SJSA1 (cell line): ENCODE measurements at regions not wholly inside any gene's neighbourhood (a gene's known extent, or its start where the extent isn't known, plus 50 kb on each side); places are given as distances from the start of the nearest gene placed in this dataset.

Source experiments
- DNase-seq, 2 experiments: peaks; one replicate each; pipeline ENCODE4 v3.0.0-alpha.2; 2015 to 2020; ENCODE audit warnings: low spot score in 2 of 2, low read depth in 1 of 2
- H3K27ac ChIP-seq: fragments of 250-450 bp; sonication (Bioruptor Pico); 2 replicates; pipeline ENCODE4 v1.5.1; 2020; ENCODE audit warnings: mild to moderate bottlenecking, moderate library complexity
- H3K27me3 ChIP-seq: fragments of 250-450 bp; sonication (Bioruptor Pico); replicated peaks from 2 replicates; pipeline ENCODE4 v1.5.1; 2020; ENCODE audit warnings: mild to moderate bottlenecking, moderate library complexity
- H3K36me3 ChIP-seq: fragments of 250-450 bp; sonication (Bioruptor Pico); 2 replicates; pipeline ENCODE4 v1.5.1; 2020; ENCODE audit warnings: mild to moderate bottlenecking
- H3K4me1 ChIP-seq: fragments of 250-450 bp; sonication (Bioruptor Pico); replicated peaks from 2 replicates; pipeline ENCODE4 v1.6.1; 2021; ENCODE audit warnings: mild to moderate bottlenecking
- H3K4me3 ChIP-seq: fragments of 250-450 bp; sonication (Bioruptor Pico); 2 replicates; pipeline ENCODE4 v1.5.1; 2020; ENCODE audit warnings: mild to moderate bottlenecking
- H3K9me3 ChIP-seq: fragments of 250-450 bp; sonication (Bioruptor Pico); replicated peaks from 2 replicates; pipeline ENCODE4 v1.5.1; 2020; ENCODE audit warnings: mild to moderate bottlenecking

GRCh38 chr15:81859737-81860516 is 185.9 kb downstream of the MEX3B start:
- H3K9me3 ChIP-seq: no peaks in the 10 kb centered on the region
- H3K36me3 ChIP-seq: no peaks in the 10 kb centered on the region
- H3K4me1 ChIP-seq: no peaks in the 10 kb centered on the region
- no peaks in the 10 kb centered on the region for H3K27me3 ChIP-seq
- no peak for DNase-seq
- no peak overlapping the region for H3K27ac ChIP-seq
- H3K4me3 ChIP-seq: no peak overlapping the region

- no peaks in the 10 kb centered on the region for H3K27me3 ChIP-seq
- H3K27ac ChIP-seq: no peak overlapping the region
- H3K4me1 ChIP-seq: no peaks in the 10 kb centered on the region
- H3K9me3 ChIP-seq: no peaks in the 10 kb centered on the region
- no peak overlapping the region for H3K4me3 ChIP-seq
- no peak for DNase-seq
- no peaks in the 10 kb centered on the region for H3K36me3 ChIP-seq
Measured at GRCh38 chr15:81858586-81858985, 187.2 kb downstream of the MEX3B start.

DNA sequence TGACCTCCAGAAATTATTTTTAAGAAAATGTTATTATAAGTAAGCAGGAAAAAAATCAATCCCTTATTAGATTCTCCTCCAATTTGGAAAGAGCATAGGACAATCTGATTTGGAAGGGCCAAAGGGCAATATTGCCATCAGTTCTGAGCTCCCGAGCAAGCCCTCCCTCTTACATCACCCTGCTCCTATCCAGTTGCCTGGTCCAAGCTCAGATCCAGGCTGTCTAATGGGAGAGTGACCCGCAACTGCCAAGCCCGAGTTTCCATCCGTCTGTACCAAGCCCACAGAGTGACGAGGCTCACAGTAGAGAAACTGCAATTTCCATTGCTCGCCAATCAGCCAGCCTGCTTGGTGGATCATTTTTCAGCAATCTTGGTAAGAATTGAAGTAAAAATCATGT is 187.7 kb downstream of the MEX3B start:
- Histone ChIP-seq H3K36me3 (no peaks in the 10 kb centered on the region), H3K4me1 (no peaks in the 10 kb centered on the region), H3K9me3 (no peaks in the 10 kb centered on the region), H3K27me3 (no peaks in the 10 kb centered on the region), H3K4me3 (no peak overlapping the region), H3K27ac (no peak overlapping the region)
- DNase-seq: no peak

DNA sequence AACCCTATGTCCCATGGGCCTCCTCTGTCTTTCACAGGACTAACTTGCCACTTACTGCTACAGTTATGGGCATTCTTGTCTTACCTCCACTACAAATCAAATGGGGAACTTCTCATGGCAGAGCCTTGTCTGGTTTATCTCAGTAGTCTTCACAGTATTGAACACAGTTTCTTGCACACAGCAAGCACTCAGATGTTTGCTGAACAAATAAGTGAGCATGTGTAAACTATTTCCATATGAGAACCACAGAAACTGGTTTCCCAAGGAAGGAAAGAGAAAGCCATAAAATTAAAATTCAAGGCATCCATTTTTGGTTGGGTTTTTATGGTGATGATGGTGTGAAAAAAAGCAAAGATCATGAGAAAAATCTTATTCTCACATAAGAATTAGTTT is 189.2 kb downstream of the MEX3B start:
- Histone ChIP-seq H3K27me3 (no peaks in the 10 kb centered on the region), H3K36me3 (no peaks in the 10 kb centered on the region), H3K27ac (no peak overlapping the region), H3K9me3 (no peaks in the 10 kb centered on the region), H3K4me1 (no peaks in the 10 kb centered on the region), H3K4me3 (no peak overlapping the region)
- DNase-seq: no peak

- Histone ChIP-seq H3K36me3 (no peaks in the 10 kb centered on the region), H3K27me3 (no peaks in the 10 kb centered on the region), H3K4me3 (no peak overlapping the region), H3K9me3 (no peaks in the 10 kb centered on the region), H3K4me1 (no peaks in the 10 kb centered on the region), H3K27ac (no peak overlapping the region)
- DNase-seq: no peak
Measured at GRCh38 chr15:81856001-81856633, 189.7 kb downstream of the MEX3B start.

DNA sequence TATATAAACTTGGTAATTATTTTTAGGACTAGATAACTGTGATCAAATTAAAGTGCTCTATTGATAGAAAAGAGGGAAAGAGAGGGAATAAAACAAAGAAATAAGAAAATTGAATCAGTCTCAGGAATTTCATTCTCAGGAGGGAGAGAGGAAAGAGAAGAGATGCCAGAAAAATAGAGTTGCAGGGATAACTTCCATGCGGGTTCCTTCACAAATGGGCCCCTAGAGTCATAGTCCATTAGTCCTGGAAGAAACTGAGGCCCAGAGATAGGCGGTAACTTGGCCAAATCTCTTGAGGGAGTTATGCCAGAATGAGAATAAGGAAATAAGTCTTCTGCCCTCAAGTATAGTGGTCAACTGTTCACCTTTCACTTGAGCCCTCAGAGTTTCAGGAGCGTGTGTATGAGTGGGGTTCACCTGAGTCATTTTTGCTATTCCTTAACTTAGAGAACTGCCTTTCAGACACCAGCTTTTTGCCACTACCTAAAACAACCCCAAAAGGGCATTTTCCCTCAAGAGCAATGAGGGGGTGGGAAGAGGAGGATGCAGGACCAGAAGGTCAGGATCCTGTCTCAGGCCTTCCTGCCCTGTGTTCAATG is 192.6 kb downstream of the MEX3B start:
- no peak for DNase-seq
- Histone ChIP-seq H3K27me3 (no peaks in the 10 kb centered on the region), H3K27ac (no peak overlapping the region), H3K4me1 (no peaks in the 10 kb centered on the region), H3K4me3 (no peak overlapping the region), H3K36me3 (no peaks in the 10 kb centered on the region), H3K9me3 (no peaks in the 10 kb centered on the region; the same call in 1 of the 2 replicates)

DNA sequence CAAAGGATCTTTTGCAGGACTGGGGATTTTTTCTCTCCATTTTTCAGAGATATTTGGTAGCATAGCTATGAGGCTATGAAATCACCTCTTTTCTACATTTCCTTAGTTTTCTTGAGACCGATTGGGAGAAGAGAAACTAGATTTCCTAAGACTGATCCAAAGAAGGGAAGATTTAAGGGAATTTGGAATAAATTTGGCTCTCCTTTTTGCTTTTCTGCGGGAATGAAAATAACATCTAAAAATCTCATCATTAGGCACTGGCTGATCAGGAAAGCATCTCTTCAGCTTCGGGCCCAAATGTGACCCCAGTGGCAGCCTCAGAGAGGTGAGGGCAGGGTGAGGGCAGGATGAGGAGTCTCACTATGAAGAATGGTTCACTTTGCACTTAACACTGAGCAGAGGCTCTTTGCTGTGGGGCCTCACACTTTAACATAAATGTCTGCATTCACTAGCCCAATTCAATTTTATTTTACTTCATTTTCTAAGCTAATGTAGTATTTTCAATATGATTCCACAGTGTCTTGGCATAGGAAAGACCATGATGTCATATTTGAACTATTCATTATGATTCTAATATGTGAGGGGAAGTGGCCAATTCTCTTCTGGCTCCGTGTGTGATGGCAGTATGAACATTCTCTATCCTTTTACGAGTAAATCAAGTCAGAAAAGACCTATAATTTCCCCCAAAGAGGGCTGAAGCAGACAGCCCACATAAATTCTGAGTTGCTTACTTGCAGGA is 193.2 kb downstream of the MEX3B start:
- Histone ChIP-seq H3K27ac (no peak overlapping the region), H3K36me3 (no peaks in the 10 kb centered on the region), H3K4me3 (no peak overlapping the region), H3K27me3 (no peaks in the 10 kb centered on the region), H3K9me3 (no peaks in the 10 kb centered on the region; the same call in 1 of the 2 replicates), H3K4me1 (no peaks in the 10 kb centered on the region)
- no peak for DNase-seq

DNA sequence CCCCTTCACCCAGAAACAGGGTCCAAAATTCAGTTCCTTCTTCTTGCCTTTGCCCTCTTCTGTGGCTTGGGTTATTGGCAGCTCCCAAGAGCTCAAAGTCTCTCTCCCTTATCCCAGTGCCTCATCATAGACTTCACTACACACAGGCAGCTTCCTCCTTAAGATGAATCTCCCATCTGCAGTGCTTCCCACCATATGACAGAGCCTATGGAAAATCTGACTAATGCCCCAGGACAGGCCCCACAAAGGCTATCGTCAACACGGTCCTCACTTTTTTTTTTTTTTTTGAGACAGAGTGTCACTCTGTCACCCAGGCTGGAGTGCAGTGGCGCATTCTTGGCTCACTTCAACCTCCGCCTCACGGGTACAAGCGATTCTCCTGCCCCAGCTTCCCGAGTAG is 194.1 kb downstream of the MEX3B start:
- H3K4me1 ChIP-seq: no peaks in the 10 kb centered on the region
- H3K27me3 ChIP-seq: no peaks in the 10 kb centered on the region
- H3K4me3 ChIP-seq: no peak overlapping the region
- DNase-seq: no peak
- H3K36me3 ChIP-seq: no peaks in the 10 kb centered on the region
- H3K27ac ChIP-seq: no peak overlapping the region
- H3K9me3 ChIP-seq: no peaks in the 10 kb centered on the region; the same call in 1 of the 2 replicates

- H3K4me1 ChIP-seq: no peaks in the 10 kb centered on the region
- no peaks in the 10 kb centered on the region for H3K27me3 ChIP-seq
- H3K4me3 ChIP-seq: no peak overlapping the region
- H3K36me3 ChIP-seq: no peaks in the 10 kb centered on the region
- no peak for DNase-seq
- H3K27ac ChIP-seq: no peak overlapping the region
- H3K9me3 ChIP-seq: no peaks in the 10 kb centered on the region; the same call in 1 of the 2 replicates
Measured at GRCh38 chr15:81851325-81851724, 194.5 kb downstream of the MEX3B start.

DNA sequence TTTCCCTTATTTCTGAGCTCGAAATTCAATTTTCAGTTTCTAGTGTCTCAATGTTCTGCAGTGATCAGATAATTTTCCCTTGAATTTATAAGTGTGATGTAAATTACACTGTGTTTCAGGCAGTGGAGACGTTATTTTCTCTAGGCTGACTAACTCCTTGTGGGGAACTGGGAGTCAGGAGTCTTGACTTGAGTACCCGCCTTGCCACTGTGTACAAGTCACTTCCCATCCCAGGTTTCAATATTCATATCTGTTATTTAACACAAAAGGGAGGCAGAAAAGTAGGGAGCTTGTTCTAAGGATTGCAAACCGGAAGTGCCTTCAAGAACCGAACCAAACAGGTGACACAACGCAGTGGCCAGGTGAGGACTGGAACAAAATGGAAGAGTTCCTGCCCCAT is 196.5 kb downstream of the MEX3B start:
- H3K9me3 ChIP-seq: no peaks in the 10 kb centered on the region; the same call in 1 of the 2 replicates
- no peak overlapping the region for H3K4me3 ChIP-seq
- DNase-seq: no peak

DNA sequence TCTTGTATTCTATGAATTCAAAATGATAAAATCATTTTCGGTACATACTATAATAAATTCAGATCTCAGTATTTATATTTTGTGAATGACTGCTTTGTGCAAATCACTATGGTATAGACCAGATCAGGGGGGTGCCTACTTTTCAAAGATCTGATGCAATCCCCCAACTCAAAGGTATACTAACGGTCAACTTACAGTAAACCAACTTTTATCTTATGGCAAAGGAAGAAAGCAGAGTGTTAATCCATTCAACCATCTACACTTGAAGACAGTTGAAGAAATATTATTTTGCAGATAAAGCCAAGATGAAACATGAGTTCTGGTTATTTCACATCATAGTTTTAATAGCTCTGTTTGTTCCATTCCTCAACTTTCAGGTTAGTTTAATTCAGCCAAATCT is 197.1 kb downstream of the MEX3B start:
- no peaks in the 10 kb centered on the region; the same call in 1 of the 2 replicates for H3K9me3 ChIP-seq
- H3K27ac ChIP-seq: no peak overlapping the region
- H3K27me3 ChIP-seq: no peaks in the 10 kb centered on the region
- no peaks in the 10 kb centered on the region for H3K36me3 ChIP-seq
- H3K4me1 ChIP-seq: no peaks in the 10 kb centered on the region
- no peak overlapping the region for H3K4me3 ChIP-seq
- no peak for DNase-seq

More for the DNA sequence above, 196.5 kb downstream of the MEX3B start:
- H3K4me1 ChIP-seq: no peaks in the 10 kb centered on the region
- H3K36me3 ChIP-seq: no peaks in the 10 kb centered on the region
- no peaks in the 10 kb centered on the region for H3K27me3 ChIP-seq
- no peak overlapping the region for H3K27ac ChIP-seq

- no peaks in the 10 kb centered on the region for H3K9me3 ChIP-seq
- no peaks in the 10 kb centered on the region for H3K4me1 ChIP-seq
- no peaks in the 10 kb centered on the region for H3K27me3 ChIP-seq
- DNase-seq: no peak
- no peaks in the 10 kb centered on the region for H3K36me3 ChIP-seq
- no peak overlapping the region for H3K4me3 ChIP-seq
- H3K27ac ChIP-seq: no peak overlapping the region
Measured at GRCh38 chr15:81843757-81844407, 201.9 kb downstream of the MEX3B start.

DNA sequence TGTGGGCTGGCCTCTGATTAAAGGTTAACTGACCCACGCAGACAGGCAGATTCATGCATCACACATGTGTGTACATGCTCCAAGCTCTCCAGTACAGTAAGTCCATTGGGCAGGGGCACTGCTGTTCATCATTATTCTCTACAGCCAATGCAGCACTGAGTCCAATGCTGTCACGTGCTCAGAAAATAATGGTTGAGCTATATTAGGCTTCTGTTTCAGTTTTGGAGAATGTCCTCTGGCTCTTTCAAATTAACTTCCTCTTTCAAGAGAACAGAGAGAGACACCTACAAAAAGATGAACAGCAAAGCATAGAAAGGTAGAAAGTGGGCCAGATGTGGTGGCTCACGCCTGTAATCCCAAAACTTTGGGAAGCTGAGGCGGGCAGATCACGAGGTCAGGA is 202.6 kb downstream of the MEX3B start:
- no peak for DNase-seq
- Histone ChIP-seq H3K4me3 (no peak overlapping the region), H3K4me1 (no peaks in the 10 kb centered on the region), H3K36me3 (no peaks in the 10 kb centered on the region), H3K9me3 (no peaks in the 10 kb centered on the region), H3K27me3 (no peaks in the 10 kb centered on the region), H3K27ac (no peak overlapping the region)
